GM12891 (cell line): ENCODE measurements at regions not wholly inside any gene's neighbourhood (a gene's known extent, or its start where the extent isn't known, plus 50 kb on each side); places are given as distances from the start of the nearest gene placed in this dataset.

ENCODE experiments used
- POLR2A ChIP-seq: IDR thresholded peaks from 2 replicates; pipeline ENCODE4 v1.6.1; 2011; ENCODE audit warnings: low read depth, low read length, control low read depth
- POLR2AphosphoS5 ChIP-seq: IDR thresholded peaks from 2 replicates; pipeline ENCODE4 v1.6.1; 2011; ENCODE audit warnings: low read depth, low read length, control low read depth

DNA sequence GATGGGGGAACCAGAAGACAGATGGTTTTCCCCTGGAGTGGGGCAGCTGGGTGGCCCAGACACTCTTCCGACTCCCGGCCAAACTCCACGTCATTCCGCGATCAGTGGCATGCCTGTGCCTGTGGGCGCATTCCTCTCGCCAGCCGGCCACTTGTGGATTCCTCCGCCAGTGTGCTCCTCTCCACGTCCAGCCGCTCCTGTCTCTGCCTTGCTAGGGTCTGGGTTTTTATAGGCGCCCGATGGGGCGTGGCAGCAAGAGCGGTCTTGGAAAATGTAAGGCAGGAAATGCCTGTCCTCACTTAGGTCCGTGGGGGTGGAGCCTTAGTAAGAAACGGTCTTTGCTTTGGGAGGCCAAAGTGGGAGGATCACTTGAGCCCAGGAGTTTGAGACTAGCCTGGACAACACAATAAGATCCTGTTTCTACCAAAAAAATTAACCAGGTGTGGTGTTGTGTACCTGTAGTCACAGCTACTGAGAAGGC, 81.6 kb upstream of the SEPTIN5 start:
- TF ChIP-seq POLR2AphosphoS5 (no peak), POLR2A (no peak)
